Breast epithelium (tissue), 4 donors: ENCODE measurements at regions not wholly inside any gene's neighbourhood (a gene's known extent, or its start where the extent isn't known, plus 50 kb on each side); places are given as distances from the start of the nearest gene placed in this dataset.

ENCODE experiments used
- DNase-seq, 2 donors: peaks; one replicate each; pipeline ENCODE4 v3.0.0-alpha.2; 2019; ENCODE audit warnings: low spot score in 2 of 2
- H3K27ac ChIP-seq, 2 donors: fragments of 200-600 bp; sonication (generic) in 1 of 2; one replicate each; pipeline ENCODE4 v1.5.1; 2016 to 2019; ENCODE audit warnings: mild to moderate bottlenecking in 1 of 2
- H3K27me3 ChIP-seq, 2 donors: fragments of 200-600 bp; sonication (generic) in 1 of 2; one replicate each; pipeline versions ENCODE4 v1.5.1 to v1.6.0; 2017 to 2019; ENCODE audit warnings: control low read depth in 1 of 2, mild to moderate bottlenecking in 1 of 2
- H3K36me3 ChIP-seq: fragments of 200-600 bp; one replicate; pipeline ENCODE4 v1.5.1; 2019
- H3K4me1 ChIP-seq, 2 donors: fragments of 200-600 bp; sonication (generic); one replicate each; pipeline ENCODE4 v1.5.1; 2016 to 2019; ENCODE audit warnings: control low read depth in 1 of 2
- H3K4me3 ChIP-seq, 3 donors: fragments of 200-600 bp; sonication (generic); 1 replicate in 2 of 3; 2 replicates in 1 of 3; pipeline ENCODE4 v1.5.1; 2016 to 2019; ENCODE audit warnings: mild to moderate bottlenecking in 3 of 3, moderate library complexity in 2 of 3
- H3K9me3 ChIP-seq, 2 donors: fragments of 200-600 bp; sonication (generic) in 1 of 2; one replicate each; pipeline ENCODE4 v1.5.1; 2016 to 2019; ENCODE audit warnings: control low read depth in 1 of 2
- CTCF ChIP-seq, 3 donors: fragments of 450-650 bp; IDR thresholded peaks; one replicate each; pipeline ENCODE4 v1.5.1; 2016 to 2017; ENCODE audit warnings: antibody characterized with exemption in 3 of 3, mild to moderate bottlenecking in 3 of 3, moderate library complexity in 3 of 3
- POLR2A ChIP-seq: fragments of 450-650 bp; IDR thresholded peaks from one replicate; pipeline ENCODE4 v1.6.1; 2016; ENCODE audit warnings: antibody characterized with exemption, mild to moderate bottlenecking, moderate library complexity
- POLR2AphosphoS5 ChIP-seq, 3 donors: sonication (generic); formaldehyde crosslinking; IDR thresholded peaks; one replicate each; pipeline ENCODE4 v1.6.1; 2017; ENCODE audit warnings: antibody characterized with exemption in 3 of 3
- intact Hi-C: fragments of 100-400 bp; cut with DNase I; formaldehyde crosslinking; loops from one replicate; pipeline ENCODE4 v1.15.1; 2023; ENCODE audit warnings: low total_unique reads

- no peaks in the 10 kb centered on the region for H3K9me3 ChIP-seq
- TF ChIP-seq POLR2AphosphoS5 (IDR thresholded peaks at IDR 0.05), result no peak
- no peak for TF ChIP-seq CTCF (IDR thresholded peaks at IDR 0.05)
- no peak for TF ChIP-seq POLR2A
- no peak for DNase-seq
- intact Hi-C loops, result no loop called here
- no peaks in the 10 kb centered on the region for H3K27me3 ChIP-seq
- no peak overlapping the region for H3K4me3 ChIP-seq
- no peak overlapping the region for H3K27ac ChIP-seq
- no peaks in the 10 kb centered on the region for H3K36me3 ChIP-seq
- H3K4me1 ChIP-seq, result no peaks in the 10 kb centered on the region
Observed at GRCh38 chr4:19993242-19993641, 258.5 kb upstream of the SLIT2 start.

GRCh38 chr4:19992471-19993093 lies 259.1 kb upstream of the SLIT2 start:
- no peak for DNase-seq
- Histone ChIP-seq H3K36me3 (no peaks in the 10 kb centered on the region), H3K4me1 (no peaks in the 10 kb centered on the region), H3K27me3 (no peaks in the 10 kb centered on the region), H3K4me3 (no peak overlapping the region), H3K9me3 (no peaks in the 10 kb centered on the region), H3K27ac (no peak overlapping the region)
- intact Hi-C loops, result no loop called here
- no peak for TF ChIP-seq POLR2A
- no peak for TF ChIP-seq POLR2AphosphoS5 (IDR thresholded peaks at IDR 0.05)
- TF ChIP-seq CTCF (IDR thresholded peaks at IDR 0.05), result no peak

GRCh38 chr4:19987746-19988145 lies 264.0 kb upstream of the SLIT2 start:
- no peak for DNase-seq
- no peaks in the 10 kb centered on the region for H3K4me1 ChIP-seq
- intact Hi-C loops, result no loop called here
- H3K4me3 ChIP-seq, result no peak overlapping the region
- no peak overlapping the region for H3K27ac ChIP-seq
- no peaks in the 10 kb centered on the region for H3K9me3 ChIP-seq
- no peaks in the 10 kb centered on the region for H3K27me3 ChIP-seq
- H3K36me3 ChIP-seq, result no peaks in the 10 kb centered on the region
- TF ChIP-seq POLR2A, result no peak
- TF ChIP-seq CTCF (IDR thresholded peaks at IDR 0.05), result no peak
- no peak for TF ChIP-seq POLR2AphosphoS5 (IDR thresholded peaks at IDR 0.05)

- TF ChIP-seq POLR2A, result no peak
- TF ChIP-seq CTCF (IDR thresholded peaks at IDR 0.05), result no peak
- no peak for TF ChIP-seq POLR2AphosphoS5 (IDR thresholded peaks at IDR 0.05)
- H3K4me1 ChIP-seq, result no peaks in the 10 kb centered on the region
- no peaks in the 10 kb centered on the region for H3K36me3 ChIP-seq
- peaks cover 7% of the 10 kb centered on the region in 2 donors for H3K9me3 ChIP-seq
- no peak for DNase-seq
- H3K27me3 ChIP-seq, result no peaks in the 10 kb centered on the region
- intact Hi-C loops, result no loop called here
- H3K27ac ChIP-seq, result no peak overlapping the region
- H3K4me3 ChIP-seq, result no peak overlapping the region
Observed at GRCh38 chr4:19983072-19983471, 268.6 kb upstream of the SLIT2 start.

GRCh38 chr4:19982556-19982955 lies 269.1 kb upstream of the SLIT2 start:
- no peak overlapping the region for H3K27ac ChIP-seq
- H3K36me3 ChIP-seq, result no peaks in the 10 kb centered on the region
- no peak for TF ChIP-seq POLR2AphosphoS5 (IDR thresholded peaks at IDR 0.05)
- TF ChIP-seq POLR2A, result no peak
- no peak for TF ChIP-seq CTCF (IDR thresholded peaks at IDR 0.05)
- intact Hi-C loops, result no loop called here
- H3K27me3 ChIP-seq, result no peaks in the 10 kb centered on the region
- H3K4me1 ChIP-seq, result no peaks in the 10 kb centered on the region
- H3K9me3 ChIP-seq, result peaks cover 7 to 12% of the 10 kb centered on the region in 2 donors
- H3K4me3 ChIP-seq, result no peak overlapping the region
- DNase-seq, result no peak
